Right ventricle myocardium inferior (tissue), 1 donor: ENCODE measurements at regions not wholly inside any gene's neighbourhood (a gene's known extent, or its start where the extent isn't known, plus 50 kb on each side); places are given as distances from the start of the nearest gene placed in this dataset.

Experiments
- ATAC-seq: fragments of 200-7000 bp; cut with Tn5 transposase; one replicate; pipeline ENCODE4 v1.9.1; 2020; ENCODE audit warnings: mild to moderate bottlenecking, moderate library complexity
- DNase-seq: peaks from one replicate; pipeline ENCODE4 v3.0.0; 2021; ENCODE audit errors: missing footprints
- intact Hi-C: fragments of 100-400 bp; cut with DNase I; formaldehyde crosslinking; loops from one replicate; pipeline ENCODE4 v1.11.0; 2022
- donor health status: DM: no; HTN: yes; CAD: no; lungs with severe emphysema.

DNA sequence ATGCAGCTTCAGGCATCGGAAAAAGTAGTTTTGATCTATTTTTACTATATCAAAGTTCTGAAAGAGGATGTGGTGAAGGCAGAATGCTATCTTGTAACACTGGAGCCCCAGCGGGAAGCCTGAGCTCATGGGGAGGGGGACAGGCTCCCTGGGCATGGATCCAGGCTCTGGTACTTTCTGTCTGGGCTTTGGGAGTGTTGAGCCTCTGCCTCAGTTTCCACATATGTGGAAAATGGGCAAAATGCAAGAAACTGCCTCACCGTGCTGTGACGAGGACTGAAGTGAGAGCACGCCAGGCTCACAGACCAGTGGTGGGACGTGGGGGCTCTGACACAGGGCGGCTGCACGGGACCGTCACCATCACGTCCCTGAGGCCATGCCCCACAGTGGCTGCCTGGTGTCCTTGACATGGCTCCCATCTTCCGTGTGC, 182.9 kb upstream of the SHH start:
- no peak for DNase-seq
- intact Hi-C loops = no loop called here

DNA sequence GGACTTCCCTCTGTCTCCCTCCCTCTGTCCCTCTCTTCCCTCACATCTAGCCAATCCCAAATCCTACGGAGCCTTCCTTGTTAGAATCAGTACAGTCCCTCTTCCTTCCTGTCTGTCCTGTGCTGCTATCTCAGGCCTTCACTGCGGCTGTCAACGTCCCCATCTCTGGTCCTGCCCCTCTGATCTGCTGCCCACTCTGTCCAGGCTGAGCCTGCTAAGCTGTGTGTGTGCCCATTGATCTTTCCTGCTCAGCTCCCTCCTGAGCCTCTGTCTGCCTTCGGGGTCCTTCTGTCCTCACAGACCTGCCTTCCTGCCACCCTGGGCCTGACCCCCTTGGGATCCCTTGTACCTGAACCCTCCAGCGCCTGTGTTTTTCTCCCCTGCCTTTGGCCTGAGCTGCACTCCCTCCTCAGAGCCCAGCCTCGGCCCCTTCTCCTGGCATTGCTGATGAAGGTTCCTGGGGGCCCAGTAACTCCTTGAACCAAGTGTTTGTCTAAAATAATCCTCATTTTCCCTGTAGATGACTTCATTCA, 182.1 kb upstream of the SHH start:
- DNase-seq = no peak
- intact Hi-C loops = no loop called here

More for the DNA sequence above, 182.9 kb upstream of the SHH start:
- ATAC-seq = no peak

DNA sequence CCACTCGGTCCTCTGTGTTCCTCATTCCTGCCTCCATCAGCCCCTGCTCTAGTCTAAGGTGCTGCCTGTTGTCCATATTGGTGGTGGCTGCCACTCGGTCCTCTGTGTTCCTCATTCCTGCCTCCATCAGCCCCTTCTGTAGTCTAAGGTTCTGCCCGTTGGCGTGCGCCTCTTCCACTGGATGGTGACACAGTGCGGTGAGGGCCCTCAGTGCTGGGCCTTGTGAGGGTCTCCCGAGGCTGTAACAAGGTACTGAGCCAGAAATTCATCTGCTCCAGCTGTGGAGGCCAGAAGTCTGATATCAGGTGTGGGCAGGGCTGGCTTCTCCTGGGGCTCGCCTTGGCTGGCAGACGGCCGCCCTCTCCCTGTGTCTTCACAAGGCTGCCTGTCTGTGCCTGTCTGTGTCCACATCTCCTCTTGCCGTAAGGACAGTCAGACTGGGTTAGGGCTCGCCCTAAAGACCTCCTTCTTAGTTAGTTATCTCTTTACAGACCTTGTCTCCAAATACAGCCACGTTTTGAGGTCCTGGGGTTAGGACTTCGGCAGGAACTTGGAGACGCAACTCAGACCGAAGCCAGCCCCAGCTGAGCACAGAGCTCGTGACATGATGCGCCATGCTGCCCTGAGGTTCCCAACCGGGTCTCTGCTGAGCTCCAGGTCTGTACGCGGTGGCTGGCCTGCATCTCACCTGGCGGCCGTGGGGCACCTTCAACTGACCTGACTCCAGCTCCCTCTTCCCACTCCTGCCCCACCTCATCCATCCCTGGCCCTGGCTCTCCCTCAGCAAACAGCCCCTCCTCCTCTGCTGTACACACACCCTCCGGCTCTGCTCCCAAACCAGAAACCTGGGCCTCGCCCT, 181.4 kb upstream of the SHH start:
- DNase-seq = no peak
- no peak for ATAC-seq
- intact Hi-C loops = no loop called here

More for the DNA sequence above, 182.1 kb upstream of the SHH start:
- no peak for ATAC-seq

DNA sequence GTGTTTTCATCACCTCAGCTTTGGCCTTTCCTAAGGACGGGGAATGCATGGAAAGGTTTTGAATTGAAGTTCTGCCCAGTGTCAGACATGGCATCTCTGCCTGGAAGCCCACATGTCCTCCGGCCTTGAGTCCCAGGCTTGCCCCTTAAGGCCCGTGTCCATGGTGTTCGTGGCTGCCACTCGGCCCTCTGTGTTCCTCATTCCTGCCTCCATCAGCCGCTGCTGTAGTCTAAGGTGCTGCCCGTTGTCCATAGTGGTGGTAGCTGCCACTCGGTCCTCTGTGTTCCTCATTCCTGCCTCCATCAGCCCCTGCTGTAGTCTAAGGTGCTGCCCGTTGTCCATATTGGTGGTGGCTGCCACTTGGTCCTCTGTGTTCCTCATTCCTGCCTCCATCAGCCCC, 180.7 kb upstream of the SHH start:
- intact Hi-C loops = no loop called here
- ATAC-seq (no peak), DNase-seq (no peak)

DNA sequence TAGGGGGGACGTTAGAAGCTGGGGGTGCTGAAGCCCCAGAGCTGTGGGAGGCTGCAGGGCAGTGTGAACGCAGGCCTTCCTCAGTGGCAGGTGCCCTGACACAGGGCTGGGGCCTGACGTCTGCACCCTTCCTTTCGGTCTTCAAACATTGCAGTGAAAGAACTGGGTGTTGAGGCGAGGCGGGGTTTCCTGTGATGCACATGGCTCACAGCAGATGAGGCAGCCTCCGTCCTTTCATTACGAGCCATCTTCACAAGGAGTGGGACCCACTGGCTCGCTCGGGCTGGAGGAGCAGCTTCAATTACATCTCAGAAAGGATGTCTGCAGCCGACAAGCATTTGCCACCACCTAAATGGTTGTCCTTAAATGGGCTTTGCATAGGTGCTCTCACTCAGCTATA, 180.3 kb upstream of the SHH start:
- DNase-seq (no peak), ATAC-seq (no peak)
- intact Hi-C loops = no loop called here

DNA sequence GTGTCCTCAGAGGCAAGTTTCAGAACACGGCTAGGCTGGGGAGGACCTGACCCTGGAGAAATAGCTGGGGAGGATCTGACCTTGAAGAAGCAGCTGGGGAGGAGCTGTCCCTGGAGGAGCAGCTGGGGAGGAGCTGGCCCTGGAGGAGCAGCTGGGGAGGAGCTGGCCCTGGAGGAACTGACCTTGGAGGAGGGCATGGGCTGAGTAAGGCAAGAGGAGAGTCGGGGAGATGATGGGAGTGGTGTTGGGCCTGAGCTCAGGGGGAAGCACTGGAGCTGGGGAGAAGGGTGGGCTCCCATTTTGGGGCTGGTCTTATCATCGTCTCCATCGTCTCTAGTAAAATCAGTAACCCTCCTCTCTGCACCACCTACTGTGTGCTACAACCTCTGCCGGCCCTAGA, 179.8 kb upstream of the SHH start:
- ATAC-seq (no peak), DNase-seq (no peak)
- intact Hi-C loops = no loop called here

DNA sequence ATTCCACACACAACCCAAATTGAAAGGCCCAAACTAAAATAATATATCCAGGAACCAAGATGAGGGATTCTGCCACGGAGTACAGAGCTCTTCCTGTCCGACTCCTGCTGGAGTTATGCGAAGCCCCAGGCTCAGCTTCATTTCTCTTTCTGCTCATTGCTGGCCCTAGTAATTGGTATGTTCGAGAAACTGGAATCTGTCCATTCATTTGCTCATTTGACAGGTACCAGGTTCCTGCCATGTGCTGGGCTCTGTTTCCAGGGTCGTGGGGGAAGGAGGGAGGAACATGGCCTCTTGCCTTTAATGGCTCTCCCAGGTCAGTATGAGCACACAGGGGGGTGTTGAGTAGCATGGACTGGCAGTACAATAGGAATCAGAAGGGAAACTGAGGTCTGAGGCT, 179.2 kb upstream of the SHH start:
- ATAC-seq = no peak
- DNase-seq = no peak
- intact Hi-C loops = no loop called here

DNA sequence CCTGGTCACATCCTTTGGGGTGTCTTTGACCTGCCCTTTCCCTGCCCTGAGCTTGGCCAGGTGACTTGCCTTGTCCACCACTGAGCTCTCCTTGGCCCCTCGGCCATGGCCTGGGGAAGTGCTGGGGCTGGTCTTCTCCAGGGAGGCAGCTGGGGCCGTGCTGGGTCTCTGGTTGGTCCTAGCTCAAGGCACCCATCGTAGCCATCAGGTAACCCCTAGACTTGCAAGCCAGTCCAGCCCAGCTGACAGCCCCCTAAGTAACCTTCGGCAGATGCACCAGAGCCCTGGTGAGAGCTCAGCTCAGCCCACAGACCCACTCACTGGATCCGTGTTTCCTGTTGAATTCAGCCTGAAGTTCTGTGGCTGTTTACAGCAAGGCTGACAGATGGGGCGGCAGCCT, 176.2 kb upstream of the SHH start:
- DNase-seq = no peak
- ATAC-seq = no peak
- intact Hi-C loops = no loop called here

DNA sequence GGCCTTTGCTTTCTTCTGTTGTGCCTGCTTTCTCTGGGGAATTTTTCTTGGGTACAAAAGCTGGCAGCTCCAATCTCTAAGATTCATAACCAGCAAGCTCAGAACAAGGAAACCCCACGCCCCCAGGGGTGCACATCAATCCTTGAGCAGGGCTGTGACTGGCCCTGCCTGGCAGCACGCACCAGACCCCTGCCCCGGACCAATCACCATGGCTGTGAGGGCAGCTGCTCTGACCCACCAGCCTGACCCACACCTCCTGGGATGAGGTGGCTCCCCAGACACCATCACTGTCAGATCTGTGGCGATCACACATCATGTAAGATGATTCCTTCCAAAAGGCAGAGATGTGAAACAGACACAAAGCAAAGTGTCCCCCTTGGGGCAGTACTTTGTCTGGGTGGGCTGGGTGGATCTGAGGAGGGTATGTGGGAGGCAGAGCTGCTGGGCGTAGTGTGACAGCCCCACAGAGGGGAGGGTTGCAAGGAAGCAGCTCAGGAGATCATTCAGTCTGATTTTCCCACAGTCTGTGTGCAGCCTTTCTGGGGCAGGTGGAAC, 175.5 kb upstream of the SHH start:
- DNase-seq (no peak), ATAC-seq (no peak)
- intact Hi-C loops = no loop called here

DNA sequence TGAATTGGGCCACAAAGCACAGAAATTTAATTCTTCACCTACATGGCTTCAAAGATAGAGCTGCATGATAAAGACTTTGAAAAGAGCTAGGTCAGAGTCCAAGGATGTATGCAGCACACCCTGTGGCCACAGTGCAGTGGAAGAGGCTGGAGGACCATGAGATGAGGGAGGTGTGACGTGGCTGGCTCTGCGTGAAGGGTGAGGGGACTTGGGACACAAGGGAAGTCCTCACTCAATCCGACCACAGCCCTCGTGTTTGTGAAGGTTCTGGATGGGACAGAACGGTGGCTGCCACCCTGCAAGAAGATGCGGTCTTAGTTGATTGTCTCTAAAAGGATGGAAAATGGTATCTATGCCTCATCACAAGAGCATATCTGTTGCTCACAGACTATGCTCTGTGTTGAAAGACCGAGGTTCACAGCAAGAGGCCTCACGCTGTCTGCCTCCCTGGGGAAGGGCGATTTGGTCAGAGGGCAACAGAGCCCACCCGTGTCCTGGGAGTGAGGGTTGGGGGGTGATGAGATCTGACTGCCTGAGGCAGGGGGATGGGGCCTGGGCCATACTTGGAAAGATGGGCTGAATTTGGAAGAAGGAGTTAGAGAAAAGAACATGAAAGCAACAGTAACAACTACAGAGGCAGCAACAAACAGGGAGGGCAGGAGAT, 174.4 kb upstream of the SHH start:
- intact Hi-C loops = no loop called here
- ATAC-seq = no peak
- DNase-seq = no peak

DNA sequence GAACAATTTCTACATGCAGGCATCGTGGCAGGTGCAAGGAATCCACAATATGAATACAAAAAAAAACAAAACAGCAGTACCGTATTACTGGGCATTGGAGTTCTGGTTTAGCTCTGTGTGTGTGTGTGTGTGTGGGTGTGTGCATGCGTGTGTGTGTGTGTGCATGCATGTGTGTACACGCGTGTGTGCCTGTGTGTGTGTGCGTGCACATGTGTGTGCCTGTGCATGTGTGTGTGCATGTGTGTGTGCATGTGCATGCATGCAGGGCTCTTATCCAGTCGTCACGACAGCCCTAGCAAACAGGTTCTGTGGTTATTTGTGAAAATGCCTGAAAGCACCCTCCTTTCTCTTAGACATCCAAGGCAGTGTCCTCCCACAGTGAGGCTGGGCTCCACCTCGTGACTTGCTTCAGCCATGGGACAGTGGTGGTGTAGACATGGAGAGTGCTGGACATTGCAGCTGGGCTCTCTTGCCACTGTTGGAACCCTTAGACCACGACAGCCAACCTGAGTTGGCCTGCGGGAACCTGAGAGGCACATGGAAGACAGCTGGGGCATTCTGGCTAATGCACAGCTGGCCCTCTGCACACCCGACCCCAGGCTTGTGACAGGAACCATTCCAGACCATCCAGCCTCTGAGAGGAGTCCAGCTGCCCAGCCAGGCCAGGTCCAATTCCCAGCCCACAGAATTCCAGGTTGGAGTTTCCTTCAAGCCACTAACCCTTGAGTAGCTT, 173.4 kb upstream of the SHH start:
- no peak for ATAC-seq
- no peak for DNase-seq
- intact Hi-C loops = no loop called here

DNA sequence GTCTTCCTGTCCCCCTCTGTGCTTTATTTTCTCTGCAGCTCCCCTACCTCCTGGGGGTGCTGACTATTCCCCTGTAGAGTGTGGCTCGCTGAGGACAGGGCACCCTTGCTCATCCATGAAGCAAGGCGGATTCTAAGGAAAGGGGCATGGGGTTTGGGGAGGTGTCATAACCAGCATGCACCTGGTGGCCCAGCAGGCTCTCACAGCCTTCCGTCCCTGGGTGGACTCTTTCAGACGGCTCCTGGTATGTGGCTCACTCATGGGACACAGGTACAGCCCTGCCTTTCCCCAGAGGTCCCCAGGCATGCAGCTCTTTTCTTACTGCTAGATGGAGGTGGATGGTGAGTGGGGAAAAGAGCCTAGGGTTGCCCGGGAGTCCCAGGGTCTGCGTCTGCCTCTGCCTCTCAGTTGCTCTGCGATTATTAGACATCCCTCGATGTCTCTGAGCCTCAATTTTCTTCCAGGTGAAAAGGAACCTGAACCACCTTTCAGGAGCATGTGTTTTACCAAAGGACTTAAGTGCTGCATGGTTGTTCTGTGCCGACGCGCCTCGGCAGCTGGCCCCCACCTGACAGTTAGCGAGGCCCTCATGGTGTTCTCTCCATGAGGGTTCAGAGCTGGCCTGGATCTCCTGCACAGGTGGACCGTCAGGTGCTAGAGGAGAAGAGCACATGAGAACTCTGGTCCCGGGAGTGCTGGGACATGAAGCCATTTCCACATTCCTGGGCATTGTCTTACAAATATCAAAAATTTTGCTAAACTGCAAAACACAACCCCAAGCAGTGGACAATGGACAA, 172.5 kb upstream of the SHH start:
- ATAC-seq (no peak), DNase-seq (no peak)
- intact Hi-C loops = no loop called here

DNA sequence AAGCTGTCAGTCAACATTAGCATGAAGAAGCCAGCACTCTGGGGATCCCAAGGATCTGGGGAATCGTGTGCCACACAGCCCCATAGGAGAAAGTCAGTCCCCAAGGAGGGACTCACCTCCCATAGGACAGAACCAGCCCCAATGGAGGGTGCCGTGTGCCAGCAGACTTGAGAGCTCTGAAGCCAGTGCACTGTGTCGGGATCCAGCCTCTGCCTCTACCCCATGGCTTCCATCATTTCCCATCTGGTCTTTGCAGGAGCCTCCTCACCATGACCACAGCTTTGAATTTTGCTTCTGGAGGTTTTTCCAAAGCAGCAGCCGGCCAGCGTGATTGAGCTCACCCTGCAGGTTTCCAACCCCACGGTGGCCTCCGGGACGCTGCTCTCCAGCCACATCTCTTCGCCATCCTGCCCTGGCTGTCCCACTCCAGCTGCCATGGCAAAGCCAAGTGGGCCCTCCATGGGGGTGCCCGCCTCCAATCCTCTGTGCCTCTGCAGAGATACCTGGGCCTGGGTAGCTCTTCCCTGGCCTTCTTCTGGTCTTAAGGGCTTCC, 171.8 kb upstream of the SHH start:
- no peak for DNase-seq
- ATAC-seq = no peak
- intact Hi-C loops = no loop called here

DNA sequence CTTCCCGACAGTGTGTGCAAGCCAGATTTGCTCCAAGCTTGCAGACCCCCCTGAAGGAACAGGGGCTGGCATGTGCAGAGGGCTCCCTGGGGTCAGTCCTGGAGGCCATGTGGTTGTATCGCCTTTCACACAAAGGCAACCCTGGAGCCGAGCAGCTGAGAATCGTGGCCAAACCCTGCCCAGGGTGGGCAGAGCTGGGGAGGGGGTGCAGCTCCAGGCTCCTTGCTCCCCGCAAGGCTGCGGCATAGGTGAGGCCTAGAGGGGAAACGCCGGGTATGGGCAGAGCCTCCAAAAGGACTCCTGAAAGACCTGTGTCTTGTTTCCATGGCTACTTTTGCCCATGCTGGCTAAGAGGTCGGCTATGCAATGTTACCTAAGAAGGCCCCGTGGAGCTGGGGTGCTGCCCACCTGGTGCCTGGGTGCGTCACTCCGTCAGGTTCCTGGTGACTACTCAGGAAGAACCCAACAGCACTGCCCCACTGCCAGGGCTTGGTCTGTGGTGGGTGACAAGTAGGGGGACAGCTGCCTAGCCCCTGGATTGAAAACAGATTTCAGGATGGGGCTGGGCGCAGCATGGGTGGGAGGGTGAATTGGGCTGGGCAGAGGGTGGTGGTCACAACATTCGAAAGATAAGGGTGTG, 171.0 kb upstream of the SHH start:
- DNase-seq = no peak
- ATAC-seq = no peak
- intact Hi-C loops = no loop called here

DNA sequence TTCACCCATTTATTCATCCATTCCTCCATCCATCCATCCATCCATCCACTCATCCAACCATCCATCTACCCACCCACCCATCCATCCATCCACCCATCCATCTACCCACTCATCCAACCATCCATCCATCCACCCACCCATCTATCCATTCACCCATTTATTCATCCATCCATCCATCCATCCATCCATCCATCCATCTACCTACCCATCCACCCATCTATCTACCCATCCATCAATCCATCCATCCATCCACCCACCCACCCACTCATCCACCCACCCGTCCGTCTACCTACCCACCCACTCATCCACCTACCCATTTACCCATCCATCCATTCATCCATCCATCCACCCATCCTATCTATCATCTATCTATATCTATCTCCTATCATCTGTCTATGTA, 169.4 kb upstream of the SHH start:
- no peak for ATAC-seq
- no peak for DNase-seq
- intact Hi-C loops = no loop called here

DNA sequence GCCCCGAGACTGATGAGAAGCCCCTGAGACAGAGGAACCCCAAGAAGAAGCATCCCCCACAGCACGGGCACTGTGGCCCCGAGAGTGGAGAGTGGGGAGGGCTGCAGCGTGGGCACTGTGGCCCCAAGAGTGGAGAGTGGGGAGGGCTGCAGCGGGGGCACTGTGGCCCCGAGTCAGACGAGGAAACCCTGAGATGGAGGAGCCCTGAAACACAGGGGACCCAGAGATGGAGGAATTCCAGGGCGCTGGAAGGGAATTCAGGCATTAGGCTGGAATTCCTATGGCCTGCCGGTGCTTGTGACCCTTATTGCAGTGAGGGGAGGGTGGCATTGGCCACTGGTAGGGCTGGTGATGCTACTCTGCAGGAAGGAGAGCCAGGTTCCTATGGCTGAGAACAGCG, 168.6 kb upstream of the SHH start:
- ATAC-seq = no peak
- no peak for DNase-seq
- intact Hi-C loops = no loop called here

DNA sequence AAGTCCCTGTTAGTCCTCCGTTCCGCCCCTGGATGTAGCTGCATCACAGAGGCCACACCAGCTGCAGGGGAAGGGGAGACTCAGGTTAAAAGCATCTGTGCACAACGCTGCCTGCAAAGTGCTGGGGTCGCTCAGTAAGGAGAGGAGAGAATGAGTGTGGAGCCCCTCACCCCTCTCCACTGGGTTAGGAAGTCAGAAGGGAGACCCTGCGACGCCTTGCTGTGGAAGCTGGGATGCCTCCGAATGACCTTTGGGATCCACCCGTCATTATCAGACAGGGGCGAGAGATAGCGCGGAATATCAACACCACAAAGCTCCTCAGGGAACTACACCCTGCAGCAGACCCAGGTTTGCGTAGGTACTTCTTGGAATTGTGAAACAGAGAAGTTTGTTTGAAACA, 167.7 kb upstream of the SHH start:
- DNase-seq (no peak), ATAC-seq (no peak)
- intact Hi-C loops = no loop called here

DNA sequence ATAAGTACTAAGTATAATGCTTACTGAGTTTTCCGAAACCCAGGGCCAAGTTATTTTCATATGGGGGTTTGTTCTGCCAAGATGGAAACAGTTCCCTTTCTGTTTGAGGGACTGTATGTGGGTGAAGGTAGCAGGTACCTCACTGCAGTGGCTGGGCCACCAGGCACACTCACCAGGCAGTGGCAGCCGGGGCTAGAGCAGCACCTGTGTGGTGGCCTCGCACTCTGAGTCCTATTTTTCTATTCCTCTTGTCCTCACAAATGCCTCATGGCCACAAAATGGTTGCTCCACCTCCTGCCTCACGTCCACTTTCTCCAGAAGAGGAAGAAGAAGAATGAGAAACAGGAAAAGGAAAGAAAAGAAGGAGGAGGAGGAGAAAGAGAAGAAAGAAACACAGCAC, 167.3 kb upstream of the SHH start:
- no peak for ATAC-seq
- no peak for DNase-seq
- intact Hi-C loops = no loop called here
